Fibroblast of pulmonary artery (primary cell): ENCODE measurements at regions not wholly inside any gene's neighbourhood (a gene's known extent, or its start where the extent isn't known, plus 50 kb on each side); places are given as distances from the start of the nearest gene placed in this dataset.

ENCODE experiments used
- DNase-seq: peaks from one replicate; pipeline ENCODE4 v3.0.0-alpha.2; 2010; ENCODE audit warnings: low read depth
- H3K4me3 ChIP-seq: replicated peaks from 2 replicates; pipeline ENCODE4 v1.5.1; 2011; ENCODE audit warnings: low read depth, mild to moderate bottlenecking, control low read depth, low read length, moderate library complexity
- CTCF ChIP-seq: IDR thresholded peaks from 2 replicates; pipeline ENCODE4 v1.5.1; 2011; ENCODE audit warnings: mild to moderate bottlenecking, control low read depth, low read length, inconsistent platforms; ENCODE audit errors: missing control alignments

- no peak for DNase-seq
- no peak for TF ChIP-seq CTCF
- H3K4me3 ChIP-seq, result no peak overlapping the region
Observed at GRCh38 chr4:14117575-14118238, 490.2 kb upstream of the BOD1L1 start.

- TF ChIP-seq CTCF, result no peak
- no peak for DNase-seq
- no peak overlapping the region for H3K4me3 ChIP-seq
Observed at GRCh38 chr4:14124816-14125215, 497.3 kb upstream of the BOD1L1 start.

GRCh38 chr4:14125375-14126129 lies 498.0 kb upstream of the BOD1L1 start:
- no peak for TF ChIP-seq CTCF
- DNase-seq, result no peak
- H3K4me3 ChIP-seq, result no peak overlapping the region

- no peak for TF ChIP-seq CTCF
- H3K4me3 ChIP-seq, result no peak overlapping the region
- peak; percentile 12 for DNase-seq
Observed at GRCh38 chr4:14130551-14130950, 503.0 kb upstream of the BOD1L1 start.

- no peak for TF ChIP-seq CTCF
- no peak overlapping the region for H3K4me3 ChIP-seq
- DNase-seq, result no peak
Observed at GRCh38 chr4:14131335-14131734, 503.8 kb upstream of the BOD1L1 start.

- no peak for DNase-seq
- H3K4me3 ChIP-seq, result no peak overlapping the region
Observed at GRCh38 chr4:14132301-14132700, 504.8 kb upstream of the BOD1L1 start.

More at GRCh38 chr4:14132301-14132700, 504.8 kb upstream of the BOD1L1 start:
- TF ChIP-seq CTCF, result no peak
